ENCODE measurements at regions not wholly inside any gene's neighbourhood (a gene's known extent, or its start where the extent isn't known, plus 50 kb on each side); places are given as distances from the start of the nearest gene placed in this dataset.

DNA sequence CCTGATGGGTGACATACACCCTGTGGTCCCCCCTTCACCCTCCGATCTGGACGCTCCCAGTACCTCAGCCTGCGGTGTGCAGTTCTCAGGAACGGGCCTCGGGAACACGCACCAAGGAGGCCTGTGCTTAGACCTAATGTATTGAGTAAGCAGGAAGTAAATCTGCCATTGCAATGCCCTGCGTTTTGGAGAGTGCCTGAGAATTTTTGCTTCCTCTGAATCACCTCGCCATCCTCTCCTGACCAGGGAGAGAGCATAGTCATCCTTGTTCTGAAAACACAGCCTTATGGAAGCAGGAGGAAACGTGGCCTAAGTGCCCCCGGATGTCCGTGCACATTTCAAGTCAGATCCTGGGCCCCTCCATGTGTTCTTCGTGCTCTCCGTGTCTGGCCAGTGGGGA is 272.2 kb downstream of the NDUFA10 start:
- FAIRE-seq (no peak), DNase-seq (ENCODE audit: low read depth, low spot score) (no peak)
- Histone ChIP-seq H3K27me3 (ENCODE audit: control insufficient read depth in 2 of 2, insufficient read depth in 2 of 2, low read length in 2 of 2) (no peaks in the 10 kb centered on the region), H3K4me1 (ENCODE audit: control insufficient read depth, extremely low read depth, insufficient read depth, low read length) (no peaks in the 10 kb centered on the region), H3K9ac (replicated peaks; ENCODE audit: extremely low read depth, insufficient read depth, low read length) (no peak overlapping the region), H3K9me3 (replicated peaks; ENCODE audit: control insufficient read depth, insufficient read depth, low read length) (no peaks in the 10 kb centered on the region), H3K4me3 (replicated peaks in 1 of 3; ENCODE audit: insufficient read depth in 1 of 3, low read depth in 1 of 3, low read length in 3 of 3) (no peak overlapping the region), H3K79me2 (ENCODE audit: control insufficient read depth, insufficient read depth, low read length) (no peaks in the 10 kb centered on the region), H2AFZ (ENCODE audit: low read depth, low read length) (no peak overlapping the region), H3K9me1 (replicated peaks; ENCODE audit: control insufficient read depth, extremely low read depth, insufficient read depth, low read length) (no peaks in the 10 kb centered on the region), H4K20me1 (replicated peaks; ENCODE audit: control insufficient read depth, extremely low read depth, insufficient read depth, low read length) (no peaks in the 10 kb centered on the region), H3K27ac (ENCODE audit: insufficient read depth, low read depth, low read length) (no peak overlapping the region), H3K4me2 (ENCODE audit: insufficient read depth, low read length) (no peak overlapping the region), H3K36me3 (ENCODE audit: control insufficient read depth in 2 of 2, extremely low read depth in 1 of 2, insufficient read depth in 2 of 2, low read length in 2 of 2) (no peaks in the 10 kb centered on the region)
- BruUV-seq (replicated peaks), result no TSS peak
- ChIA-PET CTCF (no interaction called here), POLR2A (no interaction called here)
- intact Hi-C loops (cut with micrococcal nuclease), result no loop called here
- dilution Hi-C loops (cut with MboI; ENCODE audit: extremely low pct_ligation_motif_present, low sequenced_read_pairs), result no loop called here
- TF ChIP-seq JUN (IDR thresholded peaks at IDR 0.05; ENCODE audit: borderline replicate concordance, insufficient read depth, insufficient read length, low read depth) (no peak), POLR2A (IDR thresholded peaks at IDR 0.05; ENCODE audit: low read depth, low read length) (no peak), FOS (IDR thresholded peaks at IDR 0.05; ENCODE audit: borderline replicate concordance, insufficient read depth, low read length) (no peak), POLR2AphosphoS5 (IDR thresholded peaks at IDR 0.05; ENCODE audit: insufficient read depth, low read depth, low read length) (no peak)

DNA sequence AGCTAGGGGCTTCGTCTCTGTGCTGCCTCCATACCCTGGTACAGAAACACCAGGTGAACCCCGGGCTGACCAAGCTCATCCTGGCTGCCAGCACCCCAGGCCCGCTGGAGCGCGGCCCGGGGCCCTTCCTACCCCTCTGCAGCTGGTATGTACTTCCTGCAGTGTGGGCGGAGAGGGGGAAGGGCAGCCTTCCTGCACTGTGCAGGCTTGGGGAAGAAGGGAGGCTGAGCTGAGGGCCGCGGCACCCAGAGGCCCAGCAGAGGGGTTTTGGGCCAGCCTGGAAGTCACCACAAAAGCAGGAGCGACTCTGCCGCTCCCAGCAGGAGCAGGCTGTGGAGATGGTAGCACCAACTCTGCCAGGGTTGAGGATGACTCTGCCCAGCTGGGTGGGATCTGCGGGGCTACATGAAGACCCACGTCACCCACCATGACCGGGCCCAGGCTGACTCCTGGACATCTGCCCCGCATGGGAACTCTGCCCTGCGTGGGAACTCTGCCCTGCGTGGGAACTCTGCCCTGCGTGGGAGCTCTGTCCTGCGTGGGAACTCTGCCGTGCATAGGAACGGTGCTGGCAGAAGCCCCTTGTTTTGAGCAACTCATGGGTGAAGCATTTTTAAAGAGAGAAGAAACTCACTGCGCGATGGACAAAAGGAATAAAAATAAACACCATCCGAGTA is 273.3 kb downstream of the NDUFA10 start:
- no peak for FAIRE-seq
- POLR2A ChIA-PET, result no interaction called here
- H4K20me1 ChIP-seq (replicated peaks; ENCODE audit: control insufficient read depth, extremely low read depth, insufficient read depth, low read length), result no peaks in the 10 kb centered on the region
- H3K9me3 ChIP-seq (replicated peaks; ENCODE audit: control insufficient read depth, insufficient read depth, low read length), result no peaks in the 10 kb centered on the region
- H3K9me1 ChIP-seq (replicated peaks; ENCODE audit: control insufficient read depth, extremely low read depth, insufficient read depth, low read length), result no peaks in the 10 kb centered on the region
- no peak overlapping the region for H2AFZ ChIP-seq (ENCODE audit: low read depth, low read length)
- CTCF ChIA-PET, result no interaction called here
- intact Hi-C loops (cut with micrococcal nuclease) (no loop called here), dilution Hi-C loops (cut with MboI; ENCODE audit: extremely low pct_ligation_motif_present, low sequenced_read_pairs) (no loop called here)
- no peaks in the 10 kb centered on the region for H3K36me3 ChIP-seq (ENCODE audit: control insufficient read depth in 2 of 2, extremely low read depth in 1 of 2, insufficient read depth in 2 of 2, low read length in 2 of 2)
- no peak overlapping the region for H3K27ac ChIP-seq (ENCODE audit: insufficient read depth, low read depth, low read length)
- H3K4me3 ChIP-seq (replicated peaks in 1 of 3; ENCODE audit: insufficient read depth in 1 of 3, low read depth in 1 of 3, low read length in 3 of 3), result no peak overlapping the region
- H3K9ac ChIP-seq (replicated peaks; ENCODE audit: extremely low read depth, insufficient read depth, low read length), result no peak overlapping the region
- no peak overlapping the region for H3K4me2 ChIP-seq (ENCODE audit: insufficient read depth, low read length)
- no peaks in the 10 kb centered on the region for H3K79me2 ChIP-seq (ENCODE audit: control insufficient read depth, insufficient read depth, low read length)
- H3K4me1 ChIP-seq (ENCODE audit: control insufficient read depth, extremely low read depth, insufficient read depth, low read length), result no peaks in the 10 kb centered on the region
- BruUV-seq (replicated peaks), result no TSS peak
- no peak for TF ChIP-seq MAX (IDR thresholded peaks at IDR 0.05; ENCODE audit: insufficient read depth, insufficient read length)
- TF ChIP-seq EZH2 (IDR thresholded peaks at IDR 0.05; ENCODE audit: borderline replicate concordance, low read depth, low read length, severe bottlenecking), result no peak
- no peak for TF ChIP-seq MYC (IDR thresholded peaks at IDR 0.05; ENCODE audit: low read depth, low read length)
- TF ChIP-seq POLR2AphosphoS5 (IDR thresholded peaks at IDR 0.05; ENCODE audit: insufficient read depth, low read depth, low read length), result no peak
- no peak for TF ChIP-seq FOS (IDR thresholded peaks at IDR 0.05; ENCODE audit: borderline replicate concordance, insufficient read depth, low read length)
- no peak for DNase-seq (ENCODE audit: low read depth, low spot score)
- no peaks in the 10 kb centered on the region for H3K27me3 ChIP-seq (ENCODE audit: control insufficient read depth in 2 of 2, insufficient read depth in 2 of 2, low read length in 2 of 2)
